ENCODE measurements at regions not wholly inside any gene's neighbourhood (a gene's known extent, or its start where the extent isn't known, plus 50 kb on each side); places are given as distances from the start of the nearest gene placed in this dataset.
"Not testable (repeated sequence)": the region's sequence is repeated elsewhere in the genome, so short reads cannot be mapped to it uniquely, and the experiment has no call there.

DNA sequence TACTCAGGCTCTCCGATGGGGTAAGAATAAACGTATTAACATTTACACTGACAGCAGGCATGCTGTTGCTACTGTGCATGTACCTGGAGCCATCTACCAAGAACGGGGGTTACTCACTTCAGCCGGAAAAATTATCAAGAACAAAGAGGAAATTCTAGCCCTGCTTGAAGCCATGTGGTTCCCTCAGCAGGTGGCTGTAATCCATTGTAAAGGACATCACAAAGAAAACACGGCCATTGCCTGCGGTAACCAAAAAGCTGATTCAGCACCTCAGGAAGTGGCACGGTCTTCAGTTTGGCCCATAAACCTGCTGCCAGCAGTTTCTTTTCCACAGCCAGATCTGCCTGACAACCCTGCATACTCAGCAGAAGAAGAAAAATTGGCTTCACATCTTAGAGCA is 925.5 kb upstream of the AMELY start:
- H3K4me3 ChIP-seq (replicated peaks; ENCODE audit: low read depth, low read length), result no peak overlapping the region
- TF ChIP-seq, protein P1, sequence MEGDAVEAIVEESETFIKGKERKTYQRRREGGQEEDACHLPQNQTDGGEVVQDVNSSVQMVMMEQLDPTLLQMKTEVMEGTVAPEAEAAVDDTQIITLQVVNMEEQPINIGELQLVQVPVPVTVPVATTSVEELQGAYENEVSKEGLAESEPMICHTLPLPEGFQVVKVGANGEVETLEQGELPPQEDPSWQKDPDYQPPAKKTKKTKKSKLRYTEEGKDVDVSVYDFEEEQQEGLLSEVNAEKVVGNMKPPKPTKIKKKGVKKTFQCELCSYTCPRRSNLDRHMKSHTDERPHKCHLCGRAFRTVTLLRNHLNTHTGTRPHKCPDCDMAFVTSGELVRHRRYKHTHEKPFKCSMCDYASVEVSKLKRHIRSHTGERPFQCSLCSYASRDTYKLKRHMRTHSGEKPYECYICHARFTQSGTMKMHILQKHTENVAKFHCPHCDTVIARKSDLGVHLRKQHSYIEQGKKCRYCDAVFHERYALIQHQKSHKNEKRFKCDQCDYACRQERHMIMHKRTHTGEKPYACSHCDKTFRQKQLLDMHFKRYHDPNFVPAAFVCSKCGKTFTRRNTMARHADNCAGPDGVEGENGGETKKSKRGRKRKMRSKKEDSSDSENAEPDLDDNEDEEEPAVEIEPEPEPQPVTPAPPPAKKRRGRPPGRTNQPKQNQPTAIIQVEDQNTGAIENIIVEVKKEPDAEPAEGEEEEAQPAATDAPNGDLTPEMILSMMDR (IDR thresholded peaks at IDR 0.05; ENCODE audit: low read length, missing control alignments), result no peak
- DNase-seq (ENCODE audit: low read depth), result no peak

DNA sequence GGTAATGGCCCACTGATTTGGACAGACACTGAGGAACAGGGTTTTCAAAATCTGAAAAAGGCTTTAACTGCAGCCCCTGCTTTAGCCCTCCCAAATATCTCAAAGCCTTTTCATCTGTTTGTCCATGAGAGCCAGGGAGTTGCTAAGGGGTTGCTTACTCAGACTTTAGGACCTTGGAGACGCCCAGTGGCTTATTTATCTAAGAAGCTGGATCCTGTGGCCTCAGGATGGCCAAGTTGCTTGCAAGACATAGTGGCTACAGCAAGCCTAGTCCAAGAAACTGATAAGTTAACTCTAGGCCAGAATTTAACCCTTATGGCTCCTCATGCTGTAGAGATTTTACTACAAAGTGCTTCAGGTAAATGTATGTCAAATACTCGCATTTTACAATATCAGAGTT is 924.8 kb upstream of the AMELY start:
- H3K4me3 ChIP-seq (replicated peaks; ENCODE audit: low read depth, low read length), result no peak overlapping the region
- DNase-seq (ENCODE audit: low read depth), result no peak
- TF ChIP-seq, protein P1 (IDR thresholded peaks at IDR 0.05; ENCODE audit: low read length, missing control alignments), result no peak

DNA sequence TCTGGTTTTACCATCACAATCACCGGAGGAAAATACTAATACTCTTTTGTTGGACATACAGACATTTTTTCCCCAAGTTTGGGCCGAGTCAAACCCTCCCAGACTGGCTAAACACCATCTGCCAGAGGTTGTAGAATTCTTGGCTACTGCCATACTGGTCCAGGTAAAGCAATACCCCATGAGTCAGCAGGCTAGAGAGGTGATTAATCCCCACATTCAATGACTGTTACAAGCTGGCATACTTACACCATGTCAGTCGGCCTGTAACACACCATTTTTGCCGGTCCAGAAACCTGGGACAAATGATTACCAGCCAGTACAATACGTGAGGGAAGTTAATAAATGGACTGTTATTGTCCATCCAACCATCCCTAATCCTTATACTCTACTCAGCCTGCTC is 923.9 kb upstream of the AMELY start:
- no peak for DNase-seq (ENCODE audit: low read depth)
- no peak overlapping the region for H3K4me3 ChIP-seq (replicated peaks; ENCODE audit: low read depth, low read length)
- TF ChIP-seq, protein P1 (IDR thresholded peaks at IDR 0.05; ENCODE audit: low read length, missing control alignments), result no peak

DNA sequence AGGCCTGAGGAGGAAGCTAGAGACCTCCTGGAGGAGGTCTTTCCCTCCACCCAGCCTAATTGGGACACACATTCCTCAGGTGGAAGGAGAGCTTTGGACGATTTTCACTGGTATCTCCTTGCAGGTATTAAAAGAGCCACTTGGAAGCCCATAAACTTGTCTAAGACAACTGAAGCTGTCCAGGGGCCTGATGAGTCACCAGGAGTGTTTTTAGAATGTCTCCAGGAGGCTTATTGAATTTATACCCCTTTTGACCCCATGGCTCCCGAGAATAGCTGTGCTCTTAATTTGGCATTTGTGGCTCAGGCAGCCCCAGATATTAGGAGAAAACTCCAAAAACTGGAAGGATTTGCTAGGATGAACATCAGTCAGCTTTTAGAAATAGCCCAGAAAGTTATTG is 922.7 kb upstream of the AMELY start:
- H3K4me3 ChIP-seq (replicated peaks; ENCODE audit: low read depth, low read length), result no peak overlapping the region
- no peak for DNase-seq (ENCODE audit: low read depth)
- TF ChIP-seq, protein P1 (IDR thresholded peaks at IDR 0.05; ENCODE audit: low read length, missing control alignments), result no peak

DNA sequence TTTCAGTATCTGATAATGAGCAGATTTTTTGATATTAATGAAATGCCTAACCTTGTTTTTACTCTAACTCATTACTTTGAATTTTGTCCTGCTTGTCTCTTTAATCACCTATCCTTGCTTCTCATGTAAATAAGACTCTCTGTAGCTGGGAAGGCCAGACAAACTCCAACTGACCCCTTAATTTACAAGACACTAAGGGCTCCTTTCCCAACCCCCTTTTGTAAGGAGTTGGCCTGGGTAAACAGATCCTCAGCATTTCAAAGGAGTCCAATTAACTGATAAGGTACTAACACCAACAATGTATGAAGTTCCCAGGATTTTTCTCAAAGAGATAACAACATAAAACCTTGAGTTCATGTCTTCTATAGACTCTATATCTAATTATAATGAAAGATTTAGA is 919.3 kb upstream of the AMELY start:
- H3K4me3 ChIP-seq (replicated peaks; ENCODE audit: low read depth, low read length), result not testable (repeated sequence)

DNA sequence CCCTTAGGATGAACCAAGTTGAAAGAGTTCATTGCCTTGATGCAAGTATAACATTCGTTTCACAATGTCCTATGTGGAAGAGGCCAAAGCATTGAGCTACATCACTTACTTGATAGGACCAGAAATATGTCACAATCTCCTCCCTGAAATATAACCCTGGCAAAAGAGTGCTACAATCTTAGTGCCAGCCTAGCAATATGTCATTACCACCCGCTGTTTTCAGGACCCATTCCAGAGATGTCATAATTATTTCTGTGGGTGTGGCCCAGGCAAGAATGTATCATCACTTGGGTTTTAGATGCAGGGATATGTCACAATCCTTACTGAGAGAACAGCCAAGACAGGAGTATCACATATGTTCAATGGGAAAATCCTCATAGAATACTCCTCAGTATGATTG is 915.0 kb upstream of the AMELY start:
- no peak for DNase-seq (ENCODE audit: low read depth)
- TF ChIP-seq, protein P1 (IDR thresholded peaks at IDR 0.05; ENCODE audit: low read length, missing control alignments), result no peak
- no peak overlapping the region for H3K4me3 ChIP-seq (replicated peaks; ENCODE audit: low read depth, low read length)

More for the DNA sequence above, 919.3 kb upstream of the AMELY start:
- DNase-seq (ENCODE audit: low read depth), result not testable (repeated sequence)

DNA sequence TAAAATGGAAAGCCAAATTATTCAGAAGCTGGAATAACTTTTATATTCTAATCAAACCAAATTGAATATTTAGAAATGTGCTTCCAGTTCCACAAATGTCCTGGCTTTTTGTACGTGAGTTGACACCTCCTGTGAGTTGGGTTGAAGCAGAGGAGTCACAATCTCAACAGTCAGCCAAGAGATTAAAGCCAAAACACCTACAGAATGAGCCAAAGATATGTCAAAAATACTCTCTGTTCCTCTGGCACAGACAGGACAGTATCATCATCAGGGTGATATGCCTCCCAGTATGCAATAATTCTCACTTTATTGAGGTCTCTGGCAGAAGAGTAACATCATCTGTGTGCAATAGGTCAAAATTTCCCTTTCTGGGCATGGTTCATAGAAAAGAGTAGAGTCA is 914.3 kb upstream of the AMELY start:
- DNase-seq (ENCODE audit: low read depth), result no peak
- TF ChIP-seq, protein P1 (IDR thresholded peaks at IDR 0.05; ENCODE audit: low read length, missing control alignments), result no peak
- H3K4me3 ChIP-seq (replicated peaks; ENCODE audit: low read depth, low read length), result no peak overlapping the region
